GM21717 (cell line): ENCODE measurements at regions not wholly inside any gene's neighbourhood (a gene's known extent, or its start where the extent isn't known, plus 50 kb on each side); places are given as distances from the start of the nearest gene placed in this dataset.
"Not testable (repeated sequence)": the region's sequence is repeated elsewhere in the genome, so short reads cannot be mapped to it uniquely, and the experiment has no call there.

Experiments
- ATAC-seq: cut with Tn5 transposase; IDR thresholded peaks from one replicate; pipeline ENCODE4 v1.9.1; 2021; ENCODE audit warnings: mild to moderate bottlenecking, moderate library complexity; ENCODE audit not compliant: unreplicated experiment

DNA sequence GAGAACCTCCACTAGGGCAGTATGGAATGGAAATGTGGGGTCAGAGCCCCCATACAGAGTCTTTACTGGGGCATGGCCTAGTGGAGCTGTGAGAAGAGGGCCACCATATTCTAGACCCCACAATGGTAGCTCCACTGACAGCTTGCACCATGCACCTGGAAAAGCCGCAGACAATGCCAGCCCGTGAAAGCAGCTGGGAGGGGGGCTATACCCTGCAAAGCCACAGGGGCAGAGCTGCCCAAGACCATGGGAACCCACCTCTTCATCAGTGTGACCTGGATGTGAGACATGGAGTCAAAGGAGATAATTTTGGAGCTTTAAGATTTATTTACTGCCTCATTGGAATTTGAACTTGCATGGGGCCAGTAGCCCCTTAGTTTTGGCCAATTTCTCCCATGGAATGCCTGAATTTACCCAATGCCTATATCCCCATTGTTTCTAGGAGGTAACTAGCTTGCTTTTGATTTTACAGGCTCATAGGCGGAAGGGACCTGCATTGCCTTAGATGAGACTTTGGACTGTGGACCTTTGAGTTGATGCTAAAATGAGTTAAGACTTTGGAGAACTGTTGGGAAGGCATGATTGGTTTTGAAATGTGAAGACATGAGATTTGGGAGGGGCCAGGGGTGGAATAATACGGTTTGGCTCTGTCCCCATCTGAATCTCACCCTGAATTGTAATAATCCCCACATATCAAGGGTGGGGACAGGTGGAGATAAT, 89.4 kb upstream of the MAMLD1 start:
- not testable (repeated sequence) for ATAC-seq

GRCh38 chrX:150282953-150283352, 80.2 kb upstream of the MAMLD1 start:
- no peak for ATAC-seq

DNA sequence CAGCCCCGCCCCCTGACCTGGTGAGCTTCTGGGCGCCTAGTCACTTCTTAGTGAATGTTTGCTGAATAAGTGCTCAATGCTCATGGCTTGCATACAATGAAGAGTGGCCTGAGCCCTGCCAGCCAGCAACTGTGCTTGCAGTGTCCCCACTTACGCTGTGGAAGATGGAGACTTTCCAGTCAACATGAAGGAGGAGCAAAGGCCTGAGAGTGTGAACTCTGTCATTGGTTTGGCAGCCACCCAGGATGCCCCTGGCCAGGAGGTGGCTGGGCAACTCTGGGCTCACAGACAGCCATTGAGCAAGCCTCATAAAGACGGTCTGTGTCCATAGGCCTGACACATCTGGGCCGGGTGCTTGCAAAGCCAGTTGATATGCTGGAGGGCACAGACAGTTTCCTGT, 72.1 kb upstream of the MAMLD1 start:
- no peak for ATAC-seq

DNA sequence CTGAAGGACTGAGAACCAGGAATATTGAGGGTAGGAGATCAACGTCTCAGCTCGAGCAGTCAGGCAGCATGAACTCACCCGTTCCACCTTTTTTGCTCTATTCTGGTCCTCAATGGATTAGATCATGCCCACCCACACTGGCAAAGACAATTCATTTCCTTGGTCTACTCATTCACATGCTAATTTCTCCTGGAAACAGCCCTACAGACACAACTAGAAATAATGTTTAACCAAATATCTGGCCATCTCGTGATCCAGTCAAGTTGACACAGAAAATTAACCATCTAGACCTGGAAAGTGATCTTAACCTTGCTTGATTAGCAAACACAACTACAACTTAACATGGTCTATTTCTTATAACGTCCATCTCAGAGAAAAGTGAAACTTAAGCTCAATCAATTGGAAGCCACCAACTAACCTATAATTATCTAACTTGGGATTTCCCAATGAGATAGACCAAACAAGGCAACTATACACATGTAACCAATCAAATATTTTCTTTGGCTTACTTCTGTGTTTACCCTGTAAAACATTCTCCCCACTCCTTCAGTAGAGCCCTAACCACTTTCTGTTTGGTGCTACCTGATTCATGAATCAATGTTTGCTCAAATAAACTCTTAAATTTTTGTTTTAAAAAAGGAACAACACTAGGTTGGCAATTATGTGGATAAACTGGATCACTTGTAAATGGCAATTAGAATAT, 69.7 kb upstream of the MAMLD1 start:
- no peak for ATAC-seq

GRCh38 chrX:150298841-150299551, 64.1 kb upstream of the MAMLD1 start:
- ATAC-seq, result no peak

DNA sequence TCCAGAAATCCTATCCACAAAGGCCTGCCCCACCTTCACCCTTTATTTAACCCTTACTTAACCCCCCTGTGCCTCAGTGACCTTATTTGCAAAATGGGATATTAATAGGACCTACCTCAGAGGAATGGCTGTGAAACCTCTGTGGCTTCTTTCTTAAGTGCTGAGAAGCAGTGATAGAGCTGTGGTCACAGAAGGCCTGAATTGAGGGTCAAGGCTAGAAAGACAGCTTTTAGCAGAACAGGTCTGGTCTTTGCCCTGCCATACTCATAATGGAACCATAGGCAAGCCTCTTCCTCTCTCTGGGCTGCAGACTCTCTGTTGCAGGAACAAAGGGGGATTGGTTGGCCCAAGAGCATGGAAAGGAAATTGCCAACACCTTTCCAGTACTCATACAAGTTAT, 63.5 kb upstream of the MAMLD1 start:
- no peak for ATAC-seq

DNA sequence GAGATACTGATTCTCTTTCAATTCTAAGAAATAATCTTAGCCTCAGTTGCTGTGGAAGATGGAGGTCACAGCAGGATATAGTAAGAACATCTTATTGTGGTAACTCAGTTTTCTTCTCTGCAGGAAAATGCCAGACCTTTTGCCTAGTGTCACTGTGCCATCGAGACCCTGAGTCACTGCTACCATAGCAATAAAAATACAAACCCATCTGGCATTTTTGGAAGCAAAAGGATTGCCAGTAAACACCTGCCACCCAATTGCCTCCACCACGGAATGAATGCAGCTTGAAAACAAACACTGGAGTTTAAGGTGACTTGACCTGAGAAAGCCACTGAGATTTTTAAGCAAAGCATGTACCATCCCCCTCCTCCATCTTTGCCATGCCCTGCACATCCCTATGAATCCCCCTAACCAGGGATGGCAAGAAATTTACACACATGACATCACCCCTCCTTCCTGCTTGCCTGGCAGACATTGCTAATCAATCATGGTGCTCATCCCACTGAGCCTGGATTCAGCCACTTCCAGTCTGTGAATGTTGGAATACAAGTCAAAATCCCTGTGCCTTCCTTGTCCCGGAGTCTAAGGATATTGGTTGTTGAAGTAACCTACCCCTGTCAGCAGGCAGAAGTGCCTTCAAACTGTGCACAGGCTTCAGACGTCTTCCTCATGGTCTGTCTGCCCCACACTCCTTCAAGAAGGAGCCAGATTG, 59.6 kb upstream of the MAMLD1 start:
- no peak for ATAC-seq

DNA sequence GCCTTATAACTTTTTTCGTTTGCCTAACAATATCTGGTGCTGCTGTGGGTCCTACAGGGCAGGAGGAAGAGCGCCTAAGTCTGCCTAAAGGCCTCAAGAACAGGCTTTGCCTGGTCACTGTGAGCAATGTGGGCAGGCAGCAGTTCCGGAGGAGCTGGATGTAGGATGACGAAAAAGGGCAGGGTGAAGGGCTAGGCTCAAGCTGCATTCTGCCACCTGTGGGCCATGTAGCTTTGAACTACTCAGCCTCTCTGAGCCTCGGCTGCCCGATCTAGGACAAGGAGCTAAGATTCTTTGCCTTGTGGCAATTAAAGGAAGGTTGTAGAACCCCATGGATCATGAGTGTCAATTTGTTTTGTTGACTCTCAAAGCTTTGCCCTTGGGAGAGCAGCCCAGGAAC, 57.1 kb upstream of the MAMLD1 start:
- no peak for ATAC-seq

- no peak for ATAC-seq
Observed at GRCh38 chrX:150308041-150308440, 55.1 kb upstream of the MAMLD1 start.

DNA sequence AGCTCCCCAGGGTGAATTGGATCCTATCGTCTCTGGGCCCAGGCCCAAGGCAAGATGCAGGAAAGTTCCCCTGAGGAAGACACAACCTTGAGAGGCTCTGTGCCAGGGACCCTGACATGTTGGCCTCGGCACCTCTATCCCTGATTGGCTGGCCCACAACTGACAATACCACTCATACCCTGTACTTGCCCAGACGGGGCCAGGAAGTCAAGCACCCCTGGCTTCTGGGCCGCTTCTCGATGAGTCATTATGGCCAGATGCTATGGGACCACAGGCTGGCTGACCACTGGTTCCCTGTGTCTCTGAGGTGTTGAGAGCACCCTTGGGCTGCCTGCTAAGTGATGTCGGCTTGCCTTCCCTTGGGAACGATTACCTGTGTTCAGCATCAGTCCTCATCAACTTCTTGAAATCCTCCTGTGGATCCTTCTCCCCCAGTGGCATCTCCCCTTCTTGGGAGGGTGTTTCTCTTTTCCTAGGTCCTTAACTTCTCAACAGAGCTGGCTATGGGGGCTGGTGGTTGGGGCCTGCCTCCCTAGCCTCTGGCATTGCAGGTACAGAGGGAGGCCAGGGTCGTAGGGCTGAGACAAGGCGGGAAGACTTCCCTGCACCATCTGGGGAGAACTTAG, 54.5 kb upstream of the MAMLD1 start:
- no peak for ATAC-seq

DNA sequence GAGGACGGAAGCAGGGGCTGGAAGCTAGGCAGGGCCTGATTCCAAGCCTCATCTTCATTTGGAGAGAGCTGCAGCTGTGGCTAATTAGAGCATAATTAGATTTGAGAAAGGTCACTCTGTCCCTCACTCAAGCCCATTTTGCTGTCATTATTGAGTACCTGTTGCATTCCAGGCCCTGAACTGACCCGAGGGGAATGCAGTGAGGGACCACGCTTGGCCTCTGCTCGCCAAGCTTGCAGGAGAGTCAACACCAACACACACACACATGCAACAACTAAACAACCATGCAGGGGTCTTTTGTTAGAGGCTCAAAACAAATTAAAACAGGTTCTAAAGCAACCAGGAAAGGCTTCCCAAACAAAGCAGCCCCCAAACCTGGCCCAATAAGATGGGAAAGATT, 52.7 kb upstream of the MAMLD1 start:
- ATAC-seq, result no peak

- ATAC-seq, result no peak
Observed at GRCh38 chrX:150310881-150311280, 52.2 kb upstream of the MAMLD1 start.

DNA sequence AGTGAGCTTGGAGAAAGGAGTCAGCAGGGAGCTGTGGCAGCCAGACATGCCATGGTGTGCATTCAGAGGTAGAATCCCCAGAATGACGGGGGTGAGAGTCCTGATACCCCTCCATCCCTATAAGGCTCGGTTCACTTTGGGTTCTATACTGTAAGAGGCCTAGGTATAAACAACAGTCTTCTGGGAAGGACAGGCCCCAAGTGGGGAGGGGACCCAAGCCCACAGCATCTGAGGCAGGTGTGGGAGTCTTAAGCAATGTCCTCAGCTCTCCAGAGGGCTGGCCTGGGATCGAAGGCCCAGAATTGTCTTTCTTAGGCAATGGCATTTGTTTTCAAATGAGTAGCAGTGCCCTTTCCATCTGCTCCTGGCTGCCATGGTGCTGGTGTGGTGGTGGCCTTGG, 50.2 kb upstream of the MAMLD1 start:
- no peak for ATAC-seq
